Erythroblast (primary cell): ENCODE measurements at regions not wholly inside any gene's neighbourhood (a gene's known extent, or its start where the extent isn't known, plus 50 kb on each side); places are given as distances from the start of the nearest gene placed in this dataset.
"Not testable (repeated sequence)": the region's sequence is repeated elsewhere in the genome, so short reads cannot be mapped to it uniquely, and the experiment has no call there.

Source experiments
- DNase-seq, 2 experiments: peaks; one replicate each; lab custom pipeline; 2025; lab: John Stamatoyannopoulos, UW
- GATA1 ChIP-seq: IDR thresholded peaks from 2 replicates; pipeline ENCODE4 v1.6.1; 2011; ENCODE audit warnings: low read depth, mild to moderate bottlenecking, control low read depth, low read length, moderate library complexity
- POLR2A ChIP-seq: IDR thresholded peaks from 2 replicates; pipeline ENCODE4 v1.6.1; 2011; ENCODE audit warnings: mild to moderate bottlenecking, low read length

- DNase-seq, result no peak
- TF ChIP-seq POLR2A (no peak), GATA1 (no peak)
These were observed 152.0 kb upstream of the PITRM1 start for GRCh38 chr10:3324612-3325038.

GRCh38 chr10:3323865-3324498, 151.4 kb upstream of the PITRM1 start:
- TF ChIP-seq GATA1, result no peak
- no peak for TF ChIP-seq POLR2A
- DNase-seq, result no peak

DNA sequence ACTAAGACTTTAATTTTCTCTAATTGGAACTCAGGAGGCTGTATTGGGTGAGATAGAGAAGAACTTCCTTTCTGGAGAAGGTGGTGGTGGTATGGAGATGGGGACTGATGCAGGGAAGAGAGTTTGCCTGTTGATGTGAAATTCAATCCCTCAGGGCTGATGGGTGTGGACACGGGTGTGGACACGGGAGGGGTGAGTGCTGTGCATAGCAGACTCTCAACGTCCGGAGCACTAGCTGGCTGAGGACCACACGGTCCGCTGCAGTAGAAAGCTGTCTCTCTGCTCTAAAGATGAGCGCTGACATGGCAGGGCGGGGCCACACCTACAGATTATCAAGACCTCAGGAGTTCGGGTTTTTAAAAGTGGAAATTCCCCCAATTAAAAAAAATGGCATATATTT, 148.5 kb upstream of the PITRM1 start:
- no peak for DNase-seq
- TF ChIP-seq POLR2A, result no peak

- DNase-seq, result no peak
- no peak for TF ChIP-seq GATA1
- TF ChIP-seq POLR2A, result no peak
These were observed 147.2 kb upstream of the PITRM1 start for GRCh38 chr10:3319811-3320226.

- not testable (repeated sequence) for DNase-seq
These were observed 145.9 kb upstream of the PITRM1 start for GRCh38 chr10:3318480-3318807.

- not testable (repeated sequence) for DNase-seq
These were observed 145.2 kb upstream of the PITRM1 start for GRCh38 chr10:3317553-3318479.

- peak; percentile 21 to 65 for DNase-seq
These were observed 142.0 kb upstream of the PITRM1 start for GRCh38 chr10:3314445-3315085.

GRCh38 chr10:3313784-3314444, 141.3 kb upstream of the PITRM1 start:
- peak; percentile 53 to 77 for DNase-seq

- TF ChIP-seq GATA1, result no peak
- TF ChIP-seq POLR2A, result no peak
- no peak for DNase-seq
These were observed 139.9 kb upstream of the PITRM1 start for GRCh38 chr10:3312403-3312940.

GRCh38 chr10:3310016-3310784, 137.6 kb upstream of the PITRM1 start:
- DNase-seq, result no peak
- TF ChIP-seq POLR2A (no peak), GATA1 (no peak)

DNA sequence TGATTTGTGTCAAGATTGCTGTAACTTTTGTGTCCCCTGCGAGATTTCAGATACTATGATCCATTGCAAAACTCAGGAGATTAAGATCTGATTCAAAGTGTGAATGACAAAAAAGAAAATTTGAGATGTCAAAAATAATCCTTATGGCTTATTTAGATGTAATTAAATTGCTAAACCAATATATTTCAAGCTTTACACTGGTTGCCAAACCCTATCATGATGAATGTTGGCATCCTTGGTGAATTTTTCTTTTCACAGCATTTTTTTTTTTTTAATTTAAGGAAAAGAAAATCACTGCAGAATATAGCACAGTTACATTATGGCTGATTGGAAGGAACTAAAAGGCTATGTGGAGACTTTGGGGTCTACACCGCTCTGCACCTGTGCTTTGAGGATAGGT, 133.5 kb upstream of the PITRM1 start:
- DNase-seq, result no peak
- no peak for TF ChIP-seq GATA1
- no peak for TF ChIP-seq POLR2A

DNA sequence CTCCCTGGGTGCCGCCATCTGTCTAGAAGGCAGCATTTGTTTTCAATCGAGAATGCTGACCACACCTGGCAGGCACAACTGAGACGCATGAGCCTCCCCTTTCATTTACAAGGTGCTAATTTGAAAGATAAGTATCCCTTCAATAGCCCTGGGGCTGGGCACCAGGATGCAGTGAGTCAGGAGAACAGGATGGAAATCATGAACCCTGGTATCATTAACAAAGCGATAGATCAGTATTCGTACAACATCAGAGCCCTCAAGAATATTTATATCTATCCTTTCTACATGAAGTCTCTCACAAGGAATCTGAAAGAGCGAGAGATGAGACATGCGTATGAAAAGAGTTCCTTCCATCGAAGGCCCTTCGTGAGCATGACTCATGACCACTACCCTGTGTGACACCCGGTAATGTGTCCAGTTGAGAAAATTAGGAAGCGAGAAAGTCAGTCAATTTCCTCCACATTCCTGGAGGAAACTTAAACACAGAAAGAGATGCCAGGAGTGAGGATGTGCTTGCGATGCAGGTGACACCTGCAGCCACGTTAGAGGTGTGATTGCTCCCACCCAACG, 123.1 kb upstream of the PITRM1 start:
- TF ChIP-seq GATA1 (no peak), POLR2A (no peak)

More for the DNA sequence above, 123.1 kb upstream of the PITRM1 start:
- DNase-seq, result no peak
